ENCODE measurements at regions not wholly inside any gene's neighbourhood (a gene's known extent, or its start where the extent isn't known, plus 50 kb on each side); places are given as distances from the start of the nearest gene placed in this dataset.

- DNase-seq (ENCODE audit: low read depth): no peak
Measured at GRCh38 chr12:97335115-97335514, 127.5 kb upstream of the RMST start.

GRCh38 chr12:97336900-97337751, 125.5 kb upstream of the RMST start:
- no peak for DNase-seq (ENCODE audit: low read depth)

GRCh38 chr12:97342130-97342529, 120.5 kb upstream of the RMST start:
- DNase-seq (ENCODE audit: low read depth): no peak

- DNase-seq (ENCODE audit: low read depth): no peak
Measured at GRCh38 chr12:97347956-97348355, 114.6 kb upstream of the RMST start.

- no peak for DNase-seq (ENCODE audit: low read depth)
Measured at GRCh38 chr12:97358361-97358760, 104.2 kb upstream of the RMST start.

GRCh38 chr12:97359021-97359690, 103.4 kb upstream of the RMST start:
- DNase-seq (ENCODE audit: low read depth): no peak

GRCh38 chr12:97363693-97364092, 98.9 kb upstream of the RMST start:
- no peak for DNase-seq (ENCODE audit: low read depth)

GRCh38 chr12:97368462-97369163, 94.0 kb upstream of the RMST start:
- DNase-seq (ENCODE audit: low read depth): no peak

- DNase-seq (ENCODE audit: low read depth): no peak
Measured at GRCh38 chr12:97375310-97375709, 87.3 kb upstream of the RMST start.

GRCh38 chr12:97380440-97380839, 82.2 kb upstream of the RMST start:
- DNase-seq (ENCODE audit: low read depth): no peak

- no peak for DNase-seq (ENCODE audit: low read depth)
Measured at GRCh38 chr12:97385121-97385520, 77.5 kb upstream of the RMST start.

- DNase-seq (ENCODE audit: low read depth): no peak
Measured at GRCh38 chr12:97386133-97386581, 76.4 kb upstream of the RMST start.

GRCh38 chr12:97387844-97388243, 74.8 kb upstream of the RMST start:
- no peak for DNase-seq (ENCODE audit: low read depth)

GRCh38 chr12:97394657-97395056, 67.9 kb upstream of the RMST start:
- DNase-seq (ENCODE audit: low read depth): no peak

GRCh38 chr12:97397008-97397407, 65.6 kb upstream of the RMST start:
- no peak for DNase-seq (ENCODE audit: low read depth)

GRCh38 chr12:97398704-97399103, 63.9 kb upstream of the RMST start:
- DNase-seq (ENCODE audit: low read depth): no peak

- DNase-seq (ENCODE audit: low read depth): no peak
Measured at GRCh38 chr12:97404093-97404492, 58.5 kb upstream of the RMST start.

GRCh38 chr12:97404543-97404942, 58.1 kb upstream of the RMST start:
- no peak for DNase-seq (ENCODE audit: low read depth)

- no peak for DNase-seq (ENCODE audit: low read depth)
Measured at GRCh38 chr12:97408363-97408762, 54.2 kb upstream of the RMST start.

GRCh38 chr12:97411341-97411740, 51.3 kb upstream of the RMST start:
- DNase-seq (ENCODE audit: low read depth): no peak

Measured in activated T-helper 1 cell treated with Interleukin-2 at 50 U/mL for 16 hours (primary cell).